Natural killer cell (primary cell): ENCODE measurements at regions not wholly inside any gene's neighbourhood (a gene's known extent, or its start where the extent isn't known, plus 50 kb on each side); places are given as distances from the start of the nearest gene placed in this dataset.

Source experiments
- ATAC-seq, 3 donors: fragments of 150-1000 bp in 2 of 3; fragments of 200-7000 bp in 1 of 3; cut with Tn5 transposase; 1 replicate in 1 of 3; 2 replicates in 2 of 3; pipeline ENCODE4 v1.10.0; 2021; ENCODE audit warnings: mild to moderate bottlenecking in 2 of 3, moderate library complexity in 2 of 3
- DNase-seq, 2 donors: peaks; one replicate each; pipeline versions ENCODE4 v3.0.0 to v3.0.0-alpha.2; 2013 to 2021; ENCODE audit warnings: mixed read lengths in 1 of 2
- H3K27ac ChIP-seq: one replicate; pipeline ENCODE4 v1.5.1; 2013; ENCODE audit warnings: mild to moderate bottlenecking, low read length
- H3K27me3 ChIP-seq: one replicate; pipeline ENCODE4 v1.6.1; 2013; ENCODE audit warnings: low read length; ENCODE audit not compliant: control insufficient read depth, insufficient read depth
- H3K36me3 ChIP-seq: one replicate; pipeline ENCODE4 v1.6.1; 2013; ENCODE audit warnings: low read length; ENCODE audit not compliant: control insufficient read depth, insufficient read depth
- H3K4me1 ChIP-seq: one replicate; pipeline ENCODE4 v1.6.1; 2013; ENCODE audit warnings: low read length; ENCODE audit not compliant: control insufficient read depth, insufficient read depth
- H3K4me3 ChIP-seq: one replicate; pipeline ENCODE4 v1.5.1; 2013; ENCODE audit warnings: low read length
- H3K9me3 ChIP-seq: one replicate; pipeline ENCODE4 v1.6.1; 2013; ENCODE audit warnings: low read length; ENCODE audit not compliant: control insufficient read depth, insufficient read depth
- H3K27ac Mint-ChIP-seq, 2 donors: one replicate each; pipeline ENCODE4 v1.8.0; 2022; ENCODE audit warnings: mild to moderate bottlenecking in 2 of 2, mixed read lengths in 2 of 2, moderate library complexity in 1 of 2
- H3K27me3 Mint-ChIP-seq, 2 donors: one replicate each; pipeline ENCODE4 v1.8.0; 2022; ENCODE audit warnings: low read depth in 2 of 2, mixed read lengths in 2 of 2
- H3K36me3 Mint-ChIP-seq: one replicate; pipeline ENCODE4 v1.8.0; 2022; ENCODE audit warnings: mixed read lengths
- H3K4me1 Mint-ChIP-seq, 2 donors: one replicate each; pipeline ENCODE4 v1.8.0; 2022; ENCODE audit warnings: mixed read lengths in 2 of 2
- H3K4me3 Mint-ChIP-seq: one replicate; pipeline ENCODE4 v1.8.0; 2022; ENCODE audit warnings: mild to moderate bottlenecking, moderate library complexity, mixed read lengths
- H3K9me3 Mint-ChIP-seq, 2 donors: one replicate each; pipeline ENCODE4 v1.8.0; 2022; ENCODE audit warnings: mixed read lengths in 2 of 2
- CTCF ChIP-seq: fragments of 200-600 bp; IDR thresholded peaks from one replicate; pipeline ENCODE4 v1.8.0; 2022; ENCODE audit warnings: antibody characterized with exemption
- WGBS: methylation state at CpG from one replicate; pipeline ENCODE4 v1.1.7; 2013; ENCODE audit warnings: missing lambda C conversion rate; ENCODE audit not compliant: insufficient coverage; 5-methylcytosine and 5-hydroxymethylcytosine counted together
- intact Hi-C: fragments of 100-400 bp; cut with micrococcal nuclease; formaldehyde crosslinking; loops from one replicate; pipeline ENCODE4 v1.14.2; 2022

GRCh38 chr10:128921389-128922022, 545.5 kb upstream of the MGMT start:
- TF ChIP-seq CTCF: no peak
- no peak overlapping the region for H3K4me3 ChIP-seq
- no peaks in the 10 kb centered on the region for H3K27me3 ChIP-seq
- intact Hi-C loops: no loop called here
- no peak overlapping the region for H3K27ac Mint-ChIP-seq
- no peaks in the 10 kb centered on the region for H3K36me3 Mint-ChIP-seq
- 84% methylated on average over 5 of the region's 8 CpGs for WGBS
- no peak for DNase-seq
- no peak overlapping the region for H3K27ac ChIP-seq
- H3K27me3 Mint-ChIP-seq: peaks cover 0 to 10% of the 10 kb centered on the region in 2 donors
- H3K9me3 Mint-ChIP-seq: no peaks in the 10 kb centered on the region
- no peaks in the 10 kb centered on the region for H3K9me3 ChIP-seq
- no peaks in the 10 kb centered on the region for H3K36me3 ChIP-seq
- no peaks in the 10 kb centered on the region for H3K4me1 Mint-ChIP-seq
- ATAC-seq: no peak
- H3K4me3 Mint-ChIP-seq: no peak overlapping the region
- H3K4me1 ChIP-seq: no peaks in the 10 kb centered on the region

- Mint-ChIP-seq H3K36me3 (no peaks in the 10 kb centered on the region), H3K27ac (no peak overlapping the region), H3K27me3 (peaks cover 0 to 10% of the 10 kb centered on the region in 2 donors), H3K4me1 (no peaks in the 10 kb centered on the region), H3K9me3 (no peaks in the 10 kb centered on the region), H3K4me3 (no peak overlapping the region)
- ATAC-seq: no peak
- intact Hi-C loops: no loop called here
- WGBS: 79% methylated on average over 2 of the region's 2 CpGs
- no peaks in the 10 kb centered on the region for H3K27me3 ChIP-seq
- H3K4me1 ChIP-seq: no peaks in the 10 kb centered on the region
- no peak for DNase-seq
- H3K36me3 ChIP-seq: no peaks in the 10 kb centered on the region
- no peak overlapping the region for H3K4me3 ChIP-seq
- no peaks in the 10 kb centered on the region for H3K9me3 ChIP-seq
- H3K27ac ChIP-seq: no peak overlapping the region
- TF ChIP-seq CTCF: no peak
Observed at GRCh38 chr10:128922172-128922571, 544.9 kb upstream of the MGMT start.

- intact Hi-C loops: no loop called here
- no peaks in the 10 kb centered on the region for H3K36me3 ChIP-seq
- peaks cover 0 to 10% of the 10 kb centered on the region in 2 donors for H3K27me3 Mint-ChIP-seq
- no peak for TF ChIP-seq CTCF
- H3K9me3 ChIP-seq: no peaks in the 10 kb centered on the region
- H3K4me1 ChIP-seq: no peaks in the 10 kb centered on the region
- ATAC-seq: no peak
- no peak for DNase-seq
- 65% methylated on average over 11 of the region's 11 CpGs for WGBS
- H3K36me3 Mint-ChIP-seq: no peaks in the 10 kb centered on the region
- H3K4me3 ChIP-seq: no peak overlapping the region
- H3K9me3 Mint-ChIP-seq: no peaks in the 10 kb centered on the region
- H3K27ac ChIP-seq: no peak overlapping the region
- H3K4me3 Mint-ChIP-seq: no peak overlapping the region
- no peaks in the 10 kb centered on the region for H3K4me1 Mint-ChIP-seq
- no peak overlapping the region for H3K27ac Mint-ChIP-seq
- H3K27me3 ChIP-seq: no peaks in the 10 kb centered on the region
Observed at GRCh38 chr10:128922619-128923196, 544.3 kb upstream of the MGMT start.

- Histone ChIP-seq H3K36me3 (no peaks in the 10 kb centered on the region), H3K4me1 (no peaks in the 10 kb centered on the region), H3K27ac (no peak overlapping the region), H3K4me3 (no peak overlapping the region), H3K9me3 (no peaks in the 10 kb centered on the region), H3K27me3 (no peaks in the 10 kb centered on the region)
- H3K27ac Mint-ChIP-seq: no peak overlapping the region
- intact Hi-C loops: no loop called here
- peaks cover 0 to 13% of the 10 kb centered on the region in 2 donors for H3K27me3 Mint-ChIP-seq
- no peaks in the 10 kb centered on the region for H3K9me3 Mint-ChIP-seq
- no peak for ATAC-seq
- H3K4me1 Mint-ChIP-seq: no peaks in the 10 kb centered on the region
- no peak overlapping the region for H3K4me3 Mint-ChIP-seq
- WGBS: 90% methylated on average over 4 of the region's 4 CpGs
- no peak for DNase-seq
- TF ChIP-seq CTCF: no peak
- no peaks in the 10 kb centered on the region for H3K36me3 Mint-ChIP-seq
Observed at GRCh38 chr10:128924918-128925317, 542.1 kb upstream of the MGMT start.
